SK-N-SH treated with all-trans-retinoic acid at 6 μM for 48 hours (cell line): ENCODE measurements at regions not wholly inside any gene's neighbourhood (a gene's known extent, or its start where the extent isn't known, plus 50 kb on each side); places are given as distances from the start of the nearest gene placed in this dataset.

Source experiments
- ATAC-seq: fragments of 200-7000 bp; cut with Tn5 transposase; 3 replicates; pipeline ENCODE4 v1.9.1; 2020; ENCODE audit warnings: mild to moderate bottlenecking, moderate library complexity
- ARNTL ChIP-seq: fragments of 450-650 bp; formaldehyde crosslinking; IDR thresholded peaks from 2 replicates; pipeline ENCODE4 v1.5.0; 2020; ENCODE audit warnings: low read depth, mild to moderate bottlenecking, moderate library complexity, borderline replicate concordance
- BACH2 ChIP-seq: fragments of 250-450 bp; sonication (Bioruptor Pico); IDR thresholded peaks from 2 replicates; pipeline ENCODE4 v1.9.0; 2021; ENCODE audit warnings: mild to moderate bottlenecking, borderline replicate concordance
- CSDC2 ChIP-seq: fragments of 250-450 bp; sonication (Bioruptor Pico); IDR thresholded peaks from 2 replicates; pipeline ENCODE4 v1.5.0; 2020; ENCODE audit warnings: mild to moderate bottlenecking, moderate library complexity
- ESRRG ChIP-seq: fragments of 250-450 bp; sonication (Bioruptor Pico); IDR thresholded peaks from 2 replicates; pipeline ENCODE4 v1.6.1; 2021; ENCODE audit warnings: mild to moderate bottlenecking
- GLIS3 ChIP-seq: fragments of 250-450 bp; sonication (Bioruptor Pico); IDR thresholded peaks from 2 replicates; pipeline ENCODE4 v1.5.0; 2020; ENCODE audit warnings: mild to moderate bottlenecking, moderate library complexity
- ISL1 ChIP-seq: fragments of 250-450 bp; sonication (Bioruptor Pico); IDR thresholded peaks from 2 replicates; pipeline ENCODE4 v2.1.2; 2022; ENCODE audit warnings: mild to moderate bottlenecking, moderate library complexity
- OSR1 ChIP-seq: fragments of 250-450 bp; sonication (Bioruptor Pico); IDR thresholded peaks from 2 replicates; pipeline ENCODE4 v1.8.0; 2022; ENCODE audit warnings: moderate library complexity, mild to moderate bottlenecking, inconsistent platforms
- PPARA ChIP-seq: fragments of 250-450 bp; sonication (Bioruptor Pico); IDR thresholded peaks from 2 replicates; pipeline ENCODE4 v1.5.0; 2020; ENCODE audit warnings: mild to moderate bottlenecking, borderline replicate concordance
- RARB ChIP-seq: fragments of 250-450 bp; sonication (Bioruptor Pico); IDR thresholded peaks from 2 replicates; pipeline ENCODE4 v1.8.0; 2021; ENCODE audit warnings: mild to moderate bottlenecking, moderate library complexity
- SNAI2 ChIP-seq: fragments of 250-450 bp; sonication (Bioruptor Pico); IDR thresholded peaks from 2 replicates; pipeline ENCODE4 v1.5.0; 2020; ENCODE audit warnings: mild to moderate bottlenecking, moderate library complexity
- TCF4 ChIP-seq: fragments of 250-450 bp; sonication (Bioruptor Pico); IDR thresholded peaks from 2 replicates; pipeline ENCODE4 v1.8.0; 2021; ENCODE audit warnings: mild to moderate bottlenecking, moderate library complexity, borderline replicate concordance
- TOX ChIP-seq: fragments of 250-450 bp; sonication (Bioruptor Pico); IDR thresholded peaks from 2 replicates; pipeline ENCODE4 v1.8.0; 2021; ENCODE audit warnings: mild to moderate bottlenecking, moderate library complexity, borderline replicate concordance
- ZC3H10 ChIP-seq: fragments of 250-450 bp; sonication (Bioruptor Pico); IDR thresholded peaks from 2 replicates; pipeline ENCODE4 v1.5.1; 2021; ENCODE audit warnings: mild to moderate bottlenecking, moderate library complexity
- ZFP3 ChIP-seq: fragments of 250-450 bp; sonication (Bioruptor Pico); IDR thresholded peaks from 2 replicates; pipeline ENCODE4 v1.5.0; 2020; ENCODE audit warnings: mild to moderate bottlenecking, moderate library complexity
- ZNF70 ChIP-seq: fragments of 450-650 bp; formaldehyde crosslinking; IDR thresholded peaks from 2 replicates; pipeline ENCODE4 v1.5.0; 2020; ENCODE audit warnings: mild to moderate bottlenecking, moderate library complexity
- TF ChIP-seq, protein P1 (sequence below): fragments of 250-450 bp; sonication (Bioruptor Pico); IDR thresholded peaks from 2 replicates; pipeline ENCODE4 v1.8.0; 2021; ENCODE audit warnings: low read depth, mild to moderate bottlenecking, moderate library complexity, borderline replicate concordance
- TF ChIP-seq, protein P2 (sequence below): fragments of 250-450 bp; sonication (Bioruptor Pico); IDR thresholded peaks from 2 replicates; pipeline ENCODE4 v1.5.0; 2020; ENCODE audit warnings: mild to moderate bottlenecking, moderate library complexity
- TF ChIP-seq, protein P3 (sequence below): fragments of 250-450 bp; sonication (Bioruptor Pico); IDR thresholded peaks from 2 replicates; pipeline ENCODE4 v1.8.0; 2020; ENCODE audit warnings: mild to moderate bottlenecking, moderate library complexity, borderline replicate concordance
- TF ChIP-seq, protein P4 (sequence below): fragments of 250-450 bp; sonication (Bioruptor Pico); IDR thresholded peaks from 2 replicates; pipeline ENCODE4 v1.5.1; 2021; ENCODE audit warnings: mild to moderate bottlenecking, moderate library complexity
- TF ChIP-seq, protein P5 (sequence below): fragments of 250-450 bp; sonication (Bioruptor Pico); IDR thresholded peaks from 2 replicates; pipeline ENCODE4 v1.5.1; 2020; ENCODE audit warnings: low read depth, mild to moderate bottlenecking, moderate library complexity

DNA sequence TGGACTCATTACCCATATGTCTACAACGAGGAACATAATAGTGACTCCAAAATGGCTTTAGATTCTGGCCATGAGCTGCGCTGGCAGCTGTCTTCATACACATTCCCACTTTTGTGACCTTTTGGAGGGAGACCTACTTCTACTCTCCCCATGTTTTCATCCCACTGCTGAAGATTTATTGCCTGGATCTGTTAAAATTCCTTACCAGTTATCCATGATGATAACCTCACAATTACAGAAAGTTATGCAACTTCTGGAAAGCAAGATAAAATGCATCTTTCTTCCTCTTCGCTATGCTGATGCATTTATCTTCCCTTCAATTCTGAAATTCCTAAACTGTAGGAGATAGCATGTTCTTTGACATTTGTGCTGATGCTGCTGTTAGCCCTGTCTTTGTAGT is 855.3 kb downstream of the SLC4A3 start:
- TF ChIP-seq, protein P1, sequence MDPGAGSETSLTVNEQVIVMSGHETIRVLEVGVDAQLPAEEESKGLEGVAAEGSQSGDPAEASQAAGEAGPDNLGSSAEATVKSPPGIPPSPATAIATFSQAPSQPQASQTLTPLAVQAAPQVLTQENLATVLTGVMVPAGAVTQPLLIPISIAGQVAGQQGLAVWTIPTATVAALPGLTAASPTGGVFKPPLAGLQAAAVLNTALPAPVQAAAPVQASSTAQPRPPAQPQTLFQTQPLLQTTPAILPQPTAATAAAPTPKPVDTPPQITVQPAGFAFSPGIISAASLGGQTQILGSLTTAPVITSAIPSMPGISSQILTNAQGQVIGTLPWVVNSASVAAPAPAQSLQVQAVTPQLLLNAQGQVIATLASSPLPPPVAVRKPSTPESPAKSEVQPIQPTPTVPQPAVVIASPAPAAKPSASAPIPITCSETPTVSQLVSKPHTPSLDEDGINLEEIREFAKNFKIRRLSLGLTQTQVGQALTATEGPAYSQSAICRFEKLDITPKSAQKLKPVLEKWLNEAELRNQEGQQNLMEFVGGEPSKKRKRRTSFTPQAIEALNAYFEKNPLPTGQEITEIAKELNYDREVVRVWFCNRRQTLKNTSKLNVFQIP (CRISPR knock-in tag) = no peak
- TF ChIP-seq ARNTL (CRISPR knock-in tag) = no peak
- TF ChIP-seq, protein P2, sequence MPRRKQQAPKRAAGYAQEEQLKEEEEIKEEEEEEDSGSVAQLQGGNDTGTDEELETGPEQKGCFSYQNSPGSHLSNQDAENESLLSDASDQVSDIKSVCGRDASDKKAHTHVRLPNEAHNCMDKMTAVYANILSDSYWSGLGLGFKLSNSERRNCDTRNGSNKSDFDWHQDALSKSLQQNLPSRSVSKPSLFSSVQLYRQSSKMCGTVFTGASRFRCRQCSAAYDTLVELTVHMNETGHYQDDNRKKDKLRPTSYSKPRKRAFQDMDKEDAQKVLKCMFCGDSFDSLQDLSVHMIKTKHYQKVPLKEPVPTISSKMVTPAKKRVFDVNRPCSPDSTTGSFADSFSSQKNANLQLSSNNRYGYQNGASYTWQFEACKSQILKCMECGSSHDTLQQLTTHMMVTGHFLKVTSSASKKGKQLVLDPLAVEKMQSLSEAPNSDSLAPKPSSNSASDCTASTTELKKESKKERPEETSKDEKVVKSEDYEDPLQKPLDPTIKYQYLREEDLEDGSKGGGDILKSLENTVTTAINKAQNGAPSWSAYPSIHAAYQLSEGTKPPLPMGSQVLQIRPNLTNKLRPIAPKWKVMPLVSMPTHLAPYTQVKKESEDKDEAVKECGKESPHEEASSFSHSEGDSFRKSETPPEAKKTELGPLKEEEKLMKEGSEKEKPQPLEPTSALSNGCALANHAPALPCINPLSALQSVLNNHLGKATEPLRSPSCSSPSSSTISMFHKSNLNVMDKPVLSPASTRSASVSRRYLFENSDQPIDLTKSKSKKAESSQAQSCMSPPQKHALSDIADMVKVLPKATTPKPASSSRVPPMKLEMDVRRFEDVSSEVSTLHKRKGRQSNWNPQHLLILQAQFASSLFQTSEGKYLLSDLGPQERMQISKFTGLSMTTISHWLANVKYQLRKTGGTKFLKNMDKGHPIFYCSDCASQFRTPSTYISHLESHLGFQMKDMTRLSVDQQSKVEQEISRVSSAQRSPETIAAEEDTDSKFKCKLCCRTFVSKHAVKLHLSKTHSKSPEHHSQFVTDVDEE = no peak
- TF ChIP-seq TOX (CRISPR knock-in tag) = no peak
- TF ChIP-seq, protein P3, sequence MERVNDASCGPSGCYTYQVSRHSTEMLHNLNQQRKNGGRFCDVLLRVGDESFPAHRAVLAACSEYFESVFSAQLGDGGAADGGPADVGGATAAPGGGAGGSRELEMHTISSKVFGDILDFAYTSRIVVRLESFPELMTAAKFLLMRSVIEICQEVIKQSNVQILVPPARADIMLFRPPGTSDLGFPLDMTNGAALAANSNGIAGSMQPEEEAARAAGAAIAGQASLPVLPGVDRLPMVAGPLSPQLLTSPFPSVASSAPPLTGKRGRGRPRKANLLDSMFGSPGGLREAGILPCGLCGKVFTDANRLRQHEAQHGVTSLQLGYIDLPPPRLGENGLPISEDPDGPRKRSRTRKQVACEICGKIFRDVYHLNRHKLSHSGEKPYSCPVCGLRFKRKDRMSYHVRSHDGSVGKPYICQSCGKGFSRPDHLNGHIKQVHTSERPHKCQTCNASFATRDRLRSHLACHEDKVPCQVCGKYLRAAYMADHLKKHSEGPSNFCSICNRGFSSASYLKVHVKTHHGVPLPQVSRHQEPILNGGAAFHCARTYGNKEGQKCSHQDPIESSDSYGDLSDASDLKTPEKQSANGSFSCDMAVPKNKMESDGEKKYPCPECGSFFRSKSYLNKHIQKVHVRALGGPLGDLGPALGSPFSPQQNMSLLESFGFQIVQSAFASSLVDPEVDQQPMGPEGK (CRISPR knock-in tag) = no peak
- TF ChIP-seq TCF4 (CRISPR knock-in tag) = no peak
- ATAC-seq = no peak

DNA sequence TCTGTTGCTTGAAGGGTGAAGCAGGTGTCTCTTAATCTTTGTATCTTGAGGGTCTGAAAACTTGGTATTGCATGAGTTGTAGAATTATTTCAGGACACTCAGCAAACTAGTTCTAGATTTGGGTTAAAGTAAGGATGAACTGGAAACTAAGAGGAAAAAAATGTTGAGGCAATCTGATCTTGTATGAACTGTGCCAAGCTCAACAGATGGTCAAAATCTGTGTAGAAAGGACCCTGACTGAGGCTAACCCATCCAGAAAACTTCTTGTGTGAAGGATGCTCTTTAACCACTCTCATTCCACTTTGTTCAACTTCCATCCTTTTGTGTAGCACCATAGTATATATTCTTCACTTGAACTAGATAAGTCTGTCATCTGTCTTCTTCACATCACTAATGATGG is 861.7 kb downstream of the SLC4A3 start:
- ATAC-seq = no peak
- no peak for TF ChIP-seq OSR1 (CRISPR knock-in tag)
- TF ChIP-seq PPARA = no peak
- TF ChIP-seq, protein P1 (CRISPR knock-in tag) = no peak
- no peak for TF ChIP-seq CSDC2 (CRISPR knock-in tag)
- no peak for TF ChIP-seq ZC3H10 (CRISPR knock-in tag)
- no peak for TF ChIP-seq ZFP3 (CRISPR knock-in tag)

DNA sequence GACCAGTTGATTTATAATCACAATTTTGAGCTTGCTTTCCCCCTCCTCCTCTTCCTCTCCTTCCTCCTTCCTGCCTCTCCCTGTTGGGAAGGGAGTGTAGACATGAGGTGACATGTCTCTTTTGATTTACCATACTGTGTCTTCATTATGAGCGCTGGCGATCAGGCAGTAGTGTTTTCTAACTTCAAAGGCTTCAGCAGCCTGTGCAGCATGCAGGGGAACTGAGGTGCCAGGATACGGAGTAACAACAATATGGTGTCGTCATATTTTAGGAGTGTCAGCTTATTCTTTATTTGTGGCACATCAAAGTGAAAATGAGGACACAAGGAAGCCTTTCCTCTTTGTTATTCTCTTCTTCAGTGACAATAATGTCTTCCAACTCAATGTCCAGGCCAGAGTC is 864.2 kb downstream of the SLC4A3 start:
- ATAC-seq = no peak
- TF ChIP-seq GLIS3 (CRISPR knock-in tag) (no peak), SNAI2 (CRISPR knock-in tag) (no peak), OSR1 (CRISPR knock-in tag) (no peak), PPARA (no peak), ZC3H10 (CRISPR knock-in tag) (no peak), BACH2 (CRISPR knock-in tag) (no peak), ESRRG (CRISPR knock-in tag) (no peak), ZNF70 (CRISPR knock-in tag) (no peak), ISL1 (CRISPR knock-in tag) (no peak), CSDC2 (CRISPR knock-in tag) (no peak), RARB (CRISPR knock-in tag) (no peak), TOX (CRISPR knock-in tag) (no peak), ZFP3 (CRISPR knock-in tag) (no peak)
- TF ChIP-seq, protein P4, sequence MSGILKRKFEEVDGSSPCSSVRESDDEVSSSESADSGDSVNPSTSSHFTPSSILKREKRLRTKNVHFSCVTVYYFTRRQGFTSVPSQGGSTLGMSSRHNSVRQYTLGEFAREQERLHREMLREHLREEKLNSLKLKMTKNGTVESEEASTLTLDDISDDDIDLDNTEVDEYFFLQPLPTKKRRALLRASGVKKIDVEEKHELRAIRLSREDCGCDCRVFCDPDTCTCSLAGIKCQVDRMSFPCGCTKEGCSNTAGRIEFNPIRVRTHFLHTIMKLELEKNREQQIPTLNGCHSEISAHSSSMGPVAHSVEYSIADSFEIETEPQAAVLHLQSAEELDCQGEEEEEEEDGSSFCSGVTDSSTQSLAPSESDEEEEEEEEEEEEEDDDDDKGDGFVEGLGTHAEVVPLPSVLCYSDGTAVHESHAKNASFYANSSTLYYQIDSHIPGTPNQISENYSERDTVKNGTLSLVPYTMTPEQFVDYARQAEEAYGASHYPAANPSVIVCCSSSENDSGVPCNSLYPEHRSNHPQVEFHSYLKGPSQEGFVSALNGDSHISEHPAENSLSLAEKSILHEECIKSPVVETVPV (CRISPR knock-in tag) = no peak
- TF ChIP-seq, protein P3 (CRISPR knock-in tag) = no peak
- TF ChIP-seq, protein P1 (CRISPR knock-in tag) = no peak
- TF ChIP-seq, protein P5, sequence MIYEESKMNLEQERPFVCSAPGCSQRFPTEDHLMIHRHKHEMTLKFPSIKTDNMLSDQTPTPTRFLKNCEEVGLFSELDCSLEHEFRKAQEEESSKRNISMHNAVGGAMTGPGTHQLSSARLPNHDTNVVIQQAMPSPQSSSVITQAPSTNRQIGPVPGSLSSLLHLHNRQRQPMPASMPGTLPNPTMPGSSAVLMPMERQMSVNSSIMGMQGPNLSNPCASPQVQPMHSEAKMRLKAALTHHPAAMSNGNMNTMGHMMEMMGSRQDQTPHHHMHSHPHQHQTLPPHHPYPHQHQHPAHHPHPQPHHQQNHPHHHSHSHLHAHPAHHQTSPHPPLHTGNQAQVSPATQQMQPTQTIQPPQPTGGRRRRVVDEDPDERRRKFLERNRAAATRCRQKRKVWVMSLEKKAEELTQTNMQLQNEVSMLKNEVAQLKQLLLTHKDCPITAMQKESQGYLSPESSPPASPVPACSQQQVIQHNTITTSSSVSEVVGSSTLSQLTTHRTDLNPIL (CRISPR knock-in tag) = no peak
